SK-N-SH (cell line): ENCODE measurements at regions not wholly inside any gene's neighbourhood (a gene's known extent, or its start where the extent isn't known, plus 50 kb on each side); places are given as distances from the start of the nearest gene placed in this dataset.

Experiments used
- SIN3A ChIP-seq: IDR thresholded peaks from 2 replicates; pipeline ENCODE4 v1.6.1; 2012; ENCODE audit warnings: low read depth, mild to moderate bottlenecking, low read length, moderate library complexity, borderline replicate concordance
- TF ChIP-seq, protein P1 (sequence below): IDR thresholded peaks from 2 replicates; pipeline ENCODE4 v1.4.0; 2012; ENCODE audit warnings: low read depth

- no peak for TF ChIP-seq SIN3A
- TF ChIP-seq, protein P1, sequence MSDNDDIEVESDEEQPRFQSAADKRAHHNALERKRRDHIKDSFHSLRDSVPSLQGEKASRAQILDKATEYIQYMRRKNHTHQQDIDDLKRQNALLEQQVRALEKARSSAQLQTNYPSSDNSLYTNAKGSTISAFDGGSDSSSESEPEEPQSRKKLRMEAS, result no peak
Observed at GRCh38 chr17:79179334-79179733, 104.7 kb downstream of the ENGASE start.
